CD4-positive, alpha-beta T cell (primary cell): ENCODE measurements at regions not wholly inside any gene's neighbourhood (a gene's known extent, or its start where the extent isn't known, plus 50 kb on each side); places are given as distances from the start of the nearest gene placed in this dataset.

Source experiments
- ATAC-seq: fragments of 200-7000 bp; cut with Tn5 transposase; one replicate; pipeline ENCODE4 v1.10.0; 2022; ENCODE audit warnings: mild to moderate bottlenecking; ENCODE audit not compliant: poor library complexity
- CTCF ChIA-PET: fragments of 350-600 bp; sonication (Branson Sonifier 250); formaldehyde crosslinking; loops from one replicate; lab custom pipeline; 2021; ENCODE audit warnings: antibody characterized with exemption, inconsistent platforms; lab: Charles Lee
- POLR2A ChIA-PET: fragments of 350-600 bp; sonication (Branson Sonifier 250); formaldehyde crosslinking; loops from one replicate; lab custom pipeline; 2021; ENCODE audit warnings: antibody characterized with exemption, inconsistent platforms; lab: Charles Lee
- DNase-seq, 14 experiments: peaks; one replicate each; pipeline ENCODE4 v3.0.0-alpha.2; 2013 to 2020; ENCODE audit warnings: mixed read lengths in 2 of 14
- H3K27ac ChIP-seq, 2 donors: one replicate each; pipeline versions ENCODE4 v1.5.1 to v1.7.0; 2013; ENCODE audit warnings: low read length in 2 of 2, low read depth in 1 of 2, mild to moderate bottlenecking in 1 of 2
- H3K27me3 ChIP-seq, 2 experiments: 1 replicate in 1 of 2; 2 replicates in 1 of 2; pipeline versions ENCODE4 v1.6.1 to v1.7.0; 2013; ENCODE audit warnings: low read length in 2 of 2, control low read depth in 1 of 2, mild to moderate bottlenecking in 1 of 2, moderate library complexity in 1 of 2; ENCODE audit not compliant: insufficient read depth in 2 of 2, control insufficient read depth in 1 of 2
- H3K36me3 ChIP-seq: one replicate; pipeline ENCODE4 v1.6.1; 2013; ENCODE audit warnings: low read length, control low read depth; ENCODE audit not compliant: insufficient read depth
- H3K4me1 ChIP-seq: one replicate; pipeline ENCODE4 v1.6.1; 2013; ENCODE audit warnings: low read length, control low read depth; ENCODE audit not compliant: insufficient read depth
- H3K4me3 ChIP-seq: one replicate; pipeline ENCODE4 v1.5.1; 2013; ENCODE audit warnings: mild to moderate bottlenecking, low read length, moderate library complexity
- H3K9me3 ChIP-seq, 2 experiments: 1 replicate in 1 of 2; 2 replicates in 1 of 2; pipeline versions ENCODE4 v1.6.1 to v1.7.0; 2013; ENCODE audit warnings: low read length in 2 of 2, mild to moderate bottlenecking in 2 of 2, control low read depth in 1 of 2, moderate library complexity in 1 of 2; ENCODE audit not compliant: control insufficient read depth in 1 of 2, insufficient read depth in 1 of 2
- H3K27ac Mint-ChIP-seq: one replicate; pipeline ENCODE4 v1.8.0; 2020; ENCODE audit warnings: mixed read lengths
- H3K27me3 Mint-ChIP-seq: one replicate; pipeline ENCODE4 v1.8.0; 2021; ENCODE audit warnings: mixed read lengths
- H3K36me3 Mint-ChIP-seq: one replicate; pipeline ENCODE4 v1.8.0; 2021; ENCODE audit warnings: low read depth, mixed read lengths
- H3K4me1 Mint-ChIP-seq: one replicate; pipeline ENCODE4 v1.8.0; 2021; ENCODE audit warnings: low read depth, mixed read lengths
- H3K4me3 Mint-ChIP-seq: one replicate; pipeline ENCODE4 v1.8.0; 2020; ENCODE audit warnings: mild to moderate bottlenecking, mixed read lengths
- H3K9me3 Mint-ChIP-seq: one replicate; pipeline ENCODE4 v1.8.0; 2020; ENCODE audit warnings: mixed read lengths
- intact Hi-C, 2 experiments: fragments of 100-400 bp; cut with DNase I in 1 of 2; cut with micrococcal nuclease in 1 of 2; formaldehyde crosslinking; loops; one replicate each; pipeline versions ENCODE4 v1.15.1 to v1.9.0; 2023 to 2025; cut with DNase I, micrococcal nuclease
- TF ChIP-seq, protein P1 (sequence below): fragments of 200-600 bp; IDR thresholded peaks from one replicate; pipeline ENCODE4 v1.8.0; 2022; ENCODE audit warnings: antibody characterized with exemption, mild to moderate bottlenecking

DNA sequence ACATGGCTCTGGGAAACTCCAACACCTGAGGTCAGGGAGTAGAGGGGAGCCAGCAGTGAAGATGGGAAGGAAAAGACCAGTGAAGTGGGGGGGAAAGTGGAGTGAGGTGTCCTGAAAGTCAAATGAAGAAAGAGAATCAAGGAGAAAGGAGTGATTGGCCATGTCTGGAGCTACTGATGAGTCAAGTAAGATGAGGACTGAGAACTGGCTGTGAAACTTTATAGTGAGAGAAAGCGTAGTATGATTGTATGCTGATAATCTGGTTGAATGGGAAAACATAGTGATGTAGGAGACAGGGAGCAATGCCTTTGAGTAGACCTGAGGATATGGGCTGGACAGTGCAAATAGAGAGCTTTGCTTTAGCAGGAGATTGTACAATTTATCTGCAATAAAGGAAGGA, 183.6 kb upstream of the GMDS start:
- H3K36me3 ChIP-seq, result no peaks in the 10 kb centered on the region
- peaks cover 2% of the 10 kb centered on the region for H3K9me3 Mint-ChIP-seq
- ChIA-PET POLR2A (no interaction called here), CTCF (no interaction called here)
- no peak overlapping the region for H3K27ac ChIP-seq
- H3K27me3 ChIP-seq, result no peaks in the 10 kb centered on the region
- no peaks in the 10 kb centered on the region for H3K4me1 ChIP-seq
- intact Hi-C loops, result no loop called here
- TF ChIP-seq, protein P1, sequence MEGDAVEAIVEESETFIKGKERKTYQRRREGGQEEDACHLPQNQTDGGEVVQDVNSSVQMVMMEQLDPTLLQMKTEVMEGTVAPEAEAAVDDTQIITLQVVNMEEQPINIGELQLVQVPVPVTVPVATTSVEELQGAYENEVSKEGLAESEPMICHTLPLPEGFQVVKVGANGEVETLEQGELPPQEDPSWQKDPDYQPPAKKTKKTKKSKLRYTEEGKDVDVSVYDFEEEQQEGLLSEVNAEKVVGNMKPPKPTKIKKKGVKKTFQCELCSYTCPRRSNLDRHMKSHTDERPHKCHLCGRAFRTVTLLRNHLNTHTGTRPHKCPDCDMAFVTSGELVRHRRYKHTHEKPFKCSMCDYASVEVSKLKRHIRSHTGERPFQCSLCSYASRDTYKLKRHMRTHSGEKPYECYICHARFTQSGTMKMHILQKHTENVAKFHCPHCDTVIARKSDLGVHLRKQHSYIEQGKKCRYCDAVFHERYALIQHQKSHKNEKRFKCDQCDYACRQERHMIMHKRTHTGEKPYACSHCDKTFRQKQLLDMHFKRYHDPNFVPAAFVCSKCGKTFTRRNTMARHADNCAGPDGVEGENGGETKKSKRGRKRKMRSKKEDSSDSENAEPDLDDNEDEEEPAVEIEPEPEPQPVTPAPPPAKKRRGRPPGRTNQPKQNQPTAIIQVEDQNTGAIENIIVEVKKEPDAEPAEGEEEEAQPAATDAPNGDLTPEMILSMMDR, result no peak
- no peak overlapping the region for H3K4me3 Mint-ChIP-seq
- no peak overlapping the region for H3K4me3 ChIP-seq
- DNase-seq, result no peak
- peaks cover 5% of the 10 kb centered on the region for H3K36me3 Mint-ChIP-seq
- H3K27ac Mint-ChIP-seq, result no peak overlapping the region
- H3K27me3 Mint-ChIP-seq, result no peaks in the 10 kb centered on the region
- ATAC-seq, result no peak
- no peaks in the 10 kb centered on the region for H3K9me3 ChIP-seq
- no peaks in the 10 kb centered on the region for H3K4me1 Mint-ChIP-seq

DNA sequence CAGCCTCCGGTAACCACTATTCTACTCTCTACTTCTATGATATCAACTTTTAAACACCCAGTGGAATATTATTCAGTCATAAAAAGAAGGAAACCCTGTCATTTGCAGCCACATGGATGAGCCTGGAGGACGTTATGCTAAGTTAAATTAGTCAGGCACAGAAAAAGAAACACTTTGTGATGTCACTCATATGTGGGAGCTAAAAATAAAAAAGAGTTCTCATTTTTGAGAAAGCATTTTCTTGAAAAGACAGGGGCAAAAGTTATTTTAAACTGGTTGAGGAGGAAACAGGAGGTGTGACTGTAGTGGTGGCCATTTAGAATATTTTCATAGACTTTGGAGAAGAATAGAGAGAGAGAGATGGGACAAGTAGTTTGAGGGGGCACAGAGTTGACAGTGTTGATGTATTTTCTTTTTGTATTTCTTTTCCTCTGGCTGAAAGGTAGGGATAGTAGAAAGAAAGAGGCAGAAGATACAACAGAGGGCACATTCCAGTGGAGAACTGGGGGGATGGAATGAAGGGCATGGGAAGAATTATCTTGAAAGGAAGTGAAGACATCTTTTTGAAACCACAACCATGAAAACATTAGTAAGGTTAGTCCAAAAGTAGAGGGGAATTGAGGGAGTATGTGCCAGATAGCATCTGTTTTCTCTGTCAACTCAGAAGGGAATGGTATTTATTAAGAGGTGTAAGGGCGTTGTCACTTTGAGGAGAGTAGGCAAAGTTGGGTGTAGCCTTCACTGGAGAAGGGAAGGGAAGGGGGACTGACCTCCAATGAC, 181.3 kb upstream of the GMDS start:
- Mint-ChIP-seq H3K27me3 (no peaks in the 10 kb centered on the region), H3K27ac (no peak overlapping the region), H3K9me3 (peaks cover 2% of the 10 kb centered on the region), H3K4me1 (no peaks in the 10 kb centered on the region), H3K4me3 (no peak overlapping the region), H3K36me3 (peaks cover 5% of the 10 kb centered on the region)
- Histone ChIP-seq H3K27ac (no peak overlapping the region), H3K4me1 (no peaks in the 10 kb centered on the region), H3K27me3 (no peaks in the 10 kb centered on the region), H3K9me3 (no peaks in the 10 kb centered on the region), H3K4me3 (no peak overlapping the region), H3K36me3 (no peaks in the 10 kb centered on the region)
- POLR2A ChIA-PET, result no interaction called here
- CTCF ChIA-PET, result no interaction called here
- DNase-seq (no peak), ATAC-seq (no peak)
- TF ChIP-seq, protein P1, result no peak
- intact Hi-C loops, result no loop called here

DNA sequence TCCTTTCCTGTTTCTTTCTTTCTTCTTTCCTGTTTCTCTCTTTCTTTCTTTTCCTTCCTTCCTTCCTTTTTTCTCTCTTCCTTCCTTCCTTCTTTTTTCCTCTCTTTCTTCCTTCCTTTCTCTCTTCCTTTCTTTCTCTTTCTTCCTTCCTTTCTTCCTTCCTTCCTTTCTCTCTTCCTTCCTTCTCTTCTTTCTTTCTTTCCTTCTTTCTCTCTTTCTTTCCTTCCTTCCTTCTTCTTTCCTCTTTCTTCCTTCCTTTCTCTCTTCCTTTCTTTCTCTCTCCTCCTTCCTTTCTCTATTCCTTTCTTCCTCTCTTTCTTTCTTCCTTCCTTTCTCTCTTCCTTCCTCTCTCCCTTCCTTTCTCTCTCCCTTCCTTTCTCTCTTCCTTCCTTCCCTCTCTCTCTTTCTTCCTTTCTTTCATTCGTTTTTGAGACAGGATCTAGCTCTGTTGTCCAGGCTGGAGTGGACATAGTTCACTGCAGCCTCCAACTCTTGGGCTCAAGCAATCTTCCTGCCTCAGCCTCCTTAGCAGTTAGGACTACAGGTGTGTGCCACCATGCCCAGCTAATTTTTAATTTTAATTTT, 170.8 kb upstream of the GMDS start:
- POLR2A ChIA-PET, result no interaction called here
- no peaks in the 10 kb centered on the region for H3K9me3 Mint-ChIP-seq
- no peak overlapping the region for H3K4me3 Mint-ChIP-seq
- intact Hi-C loops, result no loop called here
- ATAC-seq (no peak), DNase-seq (no peak)
- no peak overlapping the region for H3K4me3 ChIP-seq
- H3K4me1 ChIP-seq, result no peaks in the 10 kb centered on the region
- TF ChIP-seq, protein P1, result no peak
- no peaks in the 10 kb centered on the region for H3K27me3 ChIP-seq
- peaks cover 0 to 6% of the 10 kb centered on the region in 2 experiments for H3K9me3 ChIP-seq
- no peaks in the 10 kb centered on the region for H3K36me3 ChIP-seq
- H3K27me3 Mint-ChIP-seq, result no peaks in the 10 kb centered on the region
- no peak overlapping the region for H3K27ac ChIP-seq
- CTCF ChIA-PET, result no interaction called here
- H3K36me3 Mint-ChIP-seq, result no peaks in the 10 kb centered on the region
- no peaks in the 10 kb centered on the region for H3K4me1 Mint-ChIP-seq
- H3K27ac Mint-ChIP-seq, result no peak overlapping the region
